H9 (cell line): ENCODE measurements at regions not wholly inside any gene's neighbourhood (a gene's known extent, or its start where the extent isn't known, plus 50 kb on each side); places are given as distances from the start of the nearest gene placed in this dataset.

Experiments used
- DNase-seq: peaks from one replicate; pipeline ENCODE4 v3.0.0-alpha.2; 2017
- H2AFZ ChIP-seq: one replicate; pipeline ENCODE4 v1.6.1; 2013; ENCODE audit warnings: mild to moderate bottlenecking, low read length, control low read depth, moderate library complexity
- H2AK5ac ChIP-seq: 2 replicates; pipeline ENCODE4 v1.6.1; 2013; ENCODE audit warnings: low read length, control low read depth, mixed read lengths; ENCODE audit not compliant: insufficient read length
- H2BK120ac ChIP-seq: one replicate; pipeline ENCODE4 v1.6.1; 2013; ENCODE audit warnings: low read depth, mild to moderate bottlenecking, low read length, control low read depth, inconsistent platforms; ENCODE audit not compliant: poor library complexity, severe bottlenecking
- H2BK12ac ChIP-seq: 2 replicates; pipeline ENCODE4 v1.6.1; 2013; ENCODE audit warnings: low read length, control low read depth, mixed read lengths, low read depth; ENCODE audit not compliant: insufficient read length
- H2BK15ac ChIP-seq: 2 replicates; pipeline ENCODE4 v1.6.1; 2013; ENCODE audit warnings: low read depth, low read length, control low read depth
- H2BK20ac ChIP-seq: one replicate; pipeline ENCODE4 v1.6.1; 2013; ENCODE audit warnings: low read depth, mild to moderate bottlenecking, low read length, control low read depth, inconsistent platforms; ENCODE audit not compliant: poor library complexity, severe bottlenecking
- H2BK5ac ChIP-seq: 2 replicates; pipeline ENCODE4 v1.6.1; 2013; ENCODE audit warnings: low read length, control low read depth, mixed read lengths; ENCODE audit not compliant: insufficient read length
- H3K14ac ChIP-seq: 2 replicates; pipeline ENCODE4 v1.6.1; 2013; ENCODE audit warnings: low read length, control low read depth; ENCODE audit not compliant: insufficient read depth
- H3K18ac ChIP-seq: 2 replicates; pipeline ENCODE4 v1.6.1; 2013; ENCODE audit warnings: low read depth, mild to moderate bottlenecking, mixed read lengths, low read length, control low read depth; ENCODE audit not compliant: insufficient read length
- H3K23ac ChIP-seq: 2 replicates; pipeline ENCODE4 v1.6.1; 2013; ENCODE audit warnings: low read length, control low read depth, mixed read lengths, low read depth; ENCODE audit not compliant: insufficient read length
- H3K23me2 ChIP-seq: 2 replicates; pipeline ENCODE4 v1.6.1; 2013; ENCODE audit warnings: low read depth, mild to moderate bottlenecking, mixed read lengths, low read length, control low read depth; ENCODE audit not compliant: insufficient read length, poor library complexity, severe bottlenecking
- H3K27ac ChIP-seq: 2 replicates; pipeline ENCODE4 v1.5.1; 2013; ENCODE audit warnings: low read length, control low read depth, mixed read lengths, low read depth; ENCODE audit not compliant: insufficient read length
- H3K27me3 ChIP-seq: 2 replicates; pipeline ENCODE4 v1.6.1; 2013; ENCODE audit warnings: low read length, control low read depth, inconsistent platforms; ENCODE audit not compliant: insufficient read depth
- H3K4ac ChIP-seq: 2 replicates; pipeline ENCODE4 v1.6.1; 2013; ENCODE audit warnings: low read depth, mild to moderate bottlenecking, control low read depth, inconsistent platforms, low read length, moderate library complexity
- H3K4me1 ChIP-seq: 2 replicates; pipeline ENCODE4 v1.6.1; 2013; ENCODE audit warnings: low read length, control low read depth, inconsistent platforms; ENCODE audit not compliant: insufficient read depth
- H3K4me2 ChIP-seq: 2 replicates; pipeline ENCODE4 v1.6.1; 2013; ENCODE audit warnings: low read length, control low read depth, mixed read lengths; ENCODE audit not compliant: insufficient read length, insufficient read depth
- H3K56ac ChIP-seq: 2 replicates; pipeline ENCODE4 v1.6.1; 2013; ENCODE audit warnings: low read depth, mild to moderate bottlenecking, mixed read lengths, low read length, control low read depth; ENCODE audit not compliant: insufficient read length
- H3K79me1 ChIP-seq: 2 replicates; pipeline ENCODE4 v1.6.1; 2013; ENCODE audit warnings: low read depth, mild to moderate bottlenecking, moderate library complexity, low read length, control low read depth, inconsistent platforms; ENCODE audit not compliant: insufficient read depth, poor library complexity, severe bottlenecking
- H3K79me2 ChIP-seq: 2 replicates; pipeline ENCODE4 v1.6.1; 2013; ENCODE audit warnings: low read length, control low read depth, inconsistent platforms; ENCODE audit not compliant: insufficient read depth
- H3K9ac ChIP-seq: 2 replicates; pipeline ENCODE4 v1.6.1; 2013; ENCODE audit warnings: low read length, control low read depth, mixed read lengths; ENCODE audit not compliant: insufficient read length; ENCODE audit errors: extremely low read depth
- H3K9me3 ChIP-seq: one replicate; pipeline ENCODE4 v1.6.1; 2013; ENCODE audit warnings: low read depth, low read length, inconsistent platforms; ENCODE audit not compliant: control insufficient read depth
- H3T11ph ChIP-seq: one replicate; pipeline ENCODE4 v1.6.1; 2013; ENCODE audit warnings: mild to moderate bottlenecking, low read length, control low read depth, inconsistent platforms
- H4K20me1 ChIP-seq: one replicate; pipeline ENCODE4 v1.6.1; 2013; ENCODE audit not compliant: control insufficient read depth, insufficient read length, insufficient read depth
- H4K5ac ChIP-seq: 2 replicates; pipeline ENCODE4 v1.6.1; 2013; ENCODE audit warnings: low read depth, mild to moderate bottlenecking, mixed read lengths, low read length, control low read depth; ENCODE audit not compliant: insufficient read length
- H4K8ac ChIP-seq: replicated peaks from 2 replicates; pipeline ENCODE4 v1.6.1; 2013; ENCODE audit warnings: low read length, control low read depth, mixed read lengths, low read depth; ENCODE audit not compliant: insufficient read length
- H4K91ac ChIP-seq: 2 replicates; pipeline ENCODE4 v1.6.1; 2013; ENCODE audit warnings: low read depth, mild to moderate bottlenecking, moderate library complexity, mixed read lengths, low read length, control low read depth; ENCODE audit not compliant: insufficient read length
- H3K27ac Mint-ChIP-seq, 3 experiments: 2 replicates in 2 of 3; 3 replicates in 1 of 3; pipeline ENCODE4 v1.8.0; 2020 to 2021; ENCODE audit warnings: mixed read lengths in 3 of 3, mild to moderate bottlenecking in 1 of 3, moderate library complexity in 1 of 3
- H3K27me3 Mint-ChIP-seq: 2 replicates; pipeline ENCODE4 v1.8.0; 2021; ENCODE audit warnings: low read depth, mild to moderate bottlenecking, moderate library complexity, mixed read lengths
- H3K36me3 Mint-ChIP-seq, 3 experiments: 2 replicates in 2 of 3; 3 replicates in 1 of 3; pipeline ENCODE4 v1.8.0; 2020 to 2021; ENCODE audit warnings: low read depth in 3 of 3, mixed read lengths in 3 of 3; ENCODE audit not compliant: insufficient read depth in 1 of 3
- H3K4me1 Mint-ChIP-seq, 2 experiments: 2 replicates each; pipeline ENCODE4 v1.8.0; 2020; ENCODE audit warnings: mixed read lengths in 2 of 2
- H3K4me3 Mint-ChIP-seq, 2 experiments: 2 replicates in 1 of 2; 3 replicates in 1 of 2; pipeline ENCODE4 v1.8.0; 2020 to 2021; ENCODE audit warnings: mild to moderate bottlenecking in 2 of 2, mixed read lengths in 2 of 2, moderate library complexity in 1 of 2
- H3K9me3 Mint-ChIP-seq, 2 experiments: 2 replicates in 1 of 2; 3 replicates in 1 of 2; pipeline ENCODE4 v1.8.0; 2020; ENCODE audit warnings: mild to moderate bottlenecking in 2 of 2, mixed read lengths in 2 of 2, moderate library complexity in 1 of 2
- CTCF ChIP-seq: fragments of 200-600 bp; sonication (generic); conservative IDR thresholded peaks from 3 replicates; pipeline ENCODE4 v1.8.0; 2021; ENCODE audit warnings: antibody characterized with exemption, mild to moderate bottlenecking
- WGBS: extraction: QIAGEN DNeasy Blood & Tissue Kit; methylation state at CpG from one replicate; pipeline ENCODE4 v1.1.7; 2013; ENCODE audit warnings: missing lambda C conversion rate, low lambda C conversion rate, mixed read lengths; ENCODE audit not compliant: insufficient read length; ENCODE audit errors: extremely low coverage; 5-methylcytosine and 5-hydroxymethylcytosine counted together

DNA sequence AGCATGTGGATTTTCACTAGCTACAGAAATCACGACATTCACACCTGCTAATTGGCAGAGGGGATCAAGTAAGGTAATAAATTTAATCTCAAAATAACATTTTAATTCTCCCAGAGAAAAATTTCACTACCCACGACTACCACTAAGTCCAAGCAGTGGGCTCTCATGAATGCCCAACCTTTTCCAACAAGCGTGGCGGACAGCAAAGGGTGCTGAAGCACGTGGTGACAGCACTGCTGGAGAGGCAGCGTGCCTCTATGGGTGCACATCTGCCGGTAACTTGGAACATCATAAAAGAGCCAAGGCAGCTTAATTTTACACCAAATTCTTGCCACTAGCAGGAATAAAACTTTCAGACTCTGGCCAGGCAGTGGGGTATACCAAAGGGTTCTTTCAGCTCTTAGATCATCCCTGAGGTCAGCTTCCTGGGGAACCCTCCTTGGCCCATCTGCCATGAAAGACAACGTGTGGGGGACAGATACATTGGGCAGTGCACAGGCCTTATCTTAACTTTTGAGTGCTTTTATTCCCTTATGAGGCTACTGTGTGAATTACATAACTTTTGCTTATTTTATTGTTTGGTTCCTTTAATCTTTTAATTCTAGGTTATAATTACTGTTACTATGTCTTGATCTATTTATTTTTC lies 206.7 kb upstream of the KCTD7 start:
- H3K23me2 ChIP-seq = no peaks in the 10 kb centered on the region
- DNase-seq = no peak

More for the DNA sequence above, 206.7 kb upstream of the KCTD7 start:
- no peak overlapping the region for H2BK12ac ChIP-seq
- no peak overlapping the region for H3K9ac ChIP-seq
- Mint-ChIP-seq H3K27ac (no peak overlapping the region; a peak in 1 of 7 replicates), H3K9me3 (no peaks in the 10 kb centered on the region), H3K36me3 (peaks cover 0 to 9% (median 5%) of the 10 kb centered on the region in 3 experiments; a peak in 3 of 7 replicates), H3K27me3 (no peaks in the 10 kb centered on the region), H3K4me3 (no peak overlapping the region), H3K4me1 (no peaks in the 10 kb centered on the region)
- no peak overlapping the region for H3K4ac ChIP-seq
- no peak overlapping the region for H2AK5ac ChIP-seq
- H3K4me2 ChIP-seq = no peak overlapping the region
- H3K79me1 ChIP-seq = no peaks in the 10 kb centered on the region
- H4K20me1 ChIP-seq = no peaks in the 10 kb centered on the region
- no peak overlapping the region for H3K23ac ChIP-seq
- no peak overlapping the region for H3K14ac ChIP-seq
- no peak overlapping the region for H2AFZ ChIP-seq
- no peaks in the 10 kb centered on the region for H3K4me1 ChIP-seq
- H3K9me3 ChIP-seq = no peaks in the 10 kb centered on the region
- H3K79me2 ChIP-seq = no peaks in the 10 kb centered on the region
- H2BK120ac ChIP-seq = no peak overlapping the region
- no peak overlapping the region for H2BK5ac ChIP-seq
- no peak for TF ChIP-seq CTCF
- H3K27ac ChIP-seq = no peak overlapping the region
- H2BK15ac ChIP-seq = no peak overlapping the region
- no peak overlapping the region for H4K5ac ChIP-seq
- H4K8ac ChIP-seq = no peak overlapping the region
- H3K27me3 ChIP-seq = no peaks in the 10 kb centered on the region
- no peak overlapping the region for H3T11ph ChIP-seq
- H2BK20ac ChIP-seq = no peak overlapping the region
- H4K91ac ChIP-seq = no peak overlapping the region
- no CpG with 5 or more reads among the region's 8 CpGs for WGBS
- no peak overlapping the region for H3K56ac ChIP-seq
- H3K18ac ChIP-seq = no peak overlapping the region
